Fibroblast of lung (primary cell): ENCODE measurements at regions not wholly inside any gene's neighbourhood (a gene's known extent, or its start where the extent isn't known, plus 50 kb on each side); places are given as distances from the start of the nearest gene placed in this dataset.
A peak's percentile ranks its signal among the peaks of the same experiment; 100 is the strongest.

ENCODE experiments used
- DNase-seq, 2 donors: peaks; one replicate each; pipeline versions ENCODE4 v3.0.0 to v3.0.0-alpha.2; 2010; ENCODE audit warnings: low read depth in 2 of 2
- H2AFZ ChIP-seq: 2 replicates; pipeline ENCODE4 v1.5.1; 2012; ENCODE audit warnings: low read length, control low read depth, inconsistent platforms
- H3K27ac ChIP-seq: 2 replicates; pipeline ENCODE4 v1.5.1; 2011; ENCODE audit warnings: low read length, control low read depth; ENCODE audit not compliant: insufficient read depth
- H3K27me3 ChIP-seq: 2 replicates; pipeline ENCODE4 v1.5.1; 2011; ENCODE audit warnings: mild to moderate bottlenecking, low read length; ENCODE audit not compliant: control insufficient read depth, insufficient read depth
- H3K36me3 ChIP-seq: 2 replicates; pipeline ENCODE4 v1.5.1; 2011; ENCODE audit warnings: low read length; ENCODE audit not compliant: control insufficient read depth, insufficient read depth
- H3K4me1 ChIP-seq: 2 replicates; pipeline ENCODE4 v1.5.1; 2011; ENCODE audit warnings: low read length; ENCODE audit not compliant: control insufficient read depth, insufficient read depth; ENCODE audit errors: extremely low read depth
- H3K4me2 ChIP-seq: 2 replicates; pipeline ENCODE4 v1.5.1; 2011; ENCODE audit warnings: low read length, control low read depth; ENCODE audit not compliant: insufficient read depth; ENCODE audit errors: extremely low read depth
- H3K4me3 ChIP-seq, 4 experiments: fragments of 200-600 bp in 1 of 4; sonication (generic) in 1 of 4; replicated peaks in 1 of 4; 2 replicates each; pipeline ENCODE4 v1.5.1; 2011 to 2016; ENCODE audit warnings: low read length in 4 of 4, low read depth in 3 of 4, mild to moderate bottlenecking in 3 of 4, control low read depth in 2 of 4, inconsistent platforms in 1 of 4, mixed read lengths in 1 of 4; ENCODE audit not compliant: insufficient read depth in 1 of 4; ENCODE audit errors: control extremely low read depth in 1 of 4
- H3K79me2 ChIP-seq: 2 replicates; pipeline ENCODE4 v1.5.1; 2012; ENCODE audit warnings: mild to moderate bottlenecking, low read length, inconsistent platforms; ENCODE audit not compliant: control insufficient read depth, insufficient read depth
- H3K9ac ChIP-seq: 2 replicates; pipeline ENCODE4 v1.5.1; 2011; ENCODE audit warnings: mild to moderate bottlenecking, low read length, control low read depth; ENCODE audit not compliant: insufficient read depth
- H3K9me3 ChIP-seq: 2 replicates; pipeline ENCODE4 v1.5.1; 2012; ENCODE audit warnings: low read depth, low read length; ENCODE audit not compliant: control insufficient read depth, insufficient read depth
- H4K20me1 ChIP-seq: 2 replicates; pipeline ENCODE4 v1.5.1; 2011; ENCODE audit warnings: low read length; ENCODE audit not compliant: control insufficient read depth, insufficient read depth; ENCODE audit errors: extremely low read depth
- CTCF ChIP-seq, 2 donors: IDR thresholded peaks in 1 of 2; conservative IDR thresholded peaks in 1 of 2; 1 replicate in 1 of 2; 2 replicates in 1 of 2; pipeline ENCODE4 v1.5.1; 2011 to 2012; ENCODE audit warnings: low read length in 2 of 2, control low read depth in 1 of 2, inconsistent platforms in 1 of 2, low read depth in 1 of 2, mild to moderate bottlenecking in 1 of 2
- EZH2 ChIP-seq: IDR thresholded peaks from 2 replicates; pipeline ENCODE4 v1.5.1; 2012; ENCODE audit warnings: low read length, control low read depth, mild to moderate bottlenecking; ENCODE audit errors: missing control alignments

- DNase-seq, result no peak
- no peak overlapping the region for H3K27ac ChIP-seq
- no peaks in the 10 kb centered on the region for H3K79me2 ChIP-seq
- H4K20me1 ChIP-seq, result no peaks in the 10 kb centered on the region
- H3K36me3 ChIP-seq, result no peaks in the 10 kb centered on the region
- TF ChIP-seq EZH2 (no peak), CTCF (conservative IDR thresholded peaks at IDR 0.05 in 1 of 2, IDR thresholded peaks at IDR 0.05 in 1 of 2; ENCODE audit: low read depth in 1 of 2, low read length in 2 of 2) (no peak)
- H2AFZ ChIP-seq, result no peak overlapping the region
- no peak overlapping the region for H3K9ac ChIP-seq
- H3K4me3 ChIP-seq, result no peak overlapping the region
- no peaks in the 10 kb centered on the region for H3K9me3 ChIP-seq
- no peaks in the 10 kb centered on the region for H3K4me1 ChIP-seq
- H3K27me3 ChIP-seq, result no peaks in the 10 kb centered on the region
- no peak overlapping the region for H3K4me2 ChIP-seq
Measured at GRCh38 chr2:52192656-52193055, 1160.7 kb upstream of the NRXN1 start.

GRCh38 chr2:52181080-52181479 is 1149.1 kb upstream of the NRXN1 start:
- Histone ChIP-seq H4K20me1 (no peaks in the 10 kb centered on the region), H3K4me1 (no peaks in the 10 kb centered on the region), H2AFZ (no peak overlapping the region), H3K4me3 (no peak overlapping the region), H3K36me3 (no peaks in the 10 kb centered on the region), H3K27ac (no peak overlapping the region), H3K4me2 (no peak overlapping the region), H3K79me2 (no peaks in the 10 kb centered on the region), H3K9ac (no peak overlapping the region), H3K27me3 (no peaks in the 10 kb centered on the region), H3K9me3 (no peaks in the 10 kb centered on the region)
- TF ChIP-seq EZH2 (no peak), CTCF (conservative IDR thresholded peaks at IDR 0.05 in 1 of 2, IDR thresholded peaks at IDR 0.05 in 1 of 2; ENCODE audit: low read depth in 1 of 2, low read length in 2 of 2) (no peak)
- DNase-seq, result no peak

GRCh38 chr2:52178845-52179244 is 1146.9 kb upstream of the NRXN1 start:
- Histone ChIP-seq H2AFZ (no peak overlapping the region), H3K27me3 (no peaks in the 10 kb centered on the region), H3K4me2 (no peak overlapping the region), H3K27ac (no peak overlapping the region), H3K9me3 (no peaks in the 10 kb centered on the region), H3K4me3 (no peak overlapping the region), H3K4me1 (no peaks in the 10 kb centered on the region), H3K36me3 (no peaks in the 10 kb centered on the region), H3K79me2 (no peaks in the 10 kb centered on the region), H4K20me1 (no peaks in the 10 kb centered on the region), H3K9ac (no peak overlapping the region)
- TF ChIP-seq EZH2, result no peak
- peak in 1 of 2 donors; percentile 23 for DNase-seq
